ENCODE measurements at regions not wholly inside any gene's neighbourhood (a gene's known extent, or its start where the extent isn't known, plus 50 kb on each side); places are given as distances from the start of the nearest gene placed in this dataset.

GRCh38 chr17:73819440-73820395 is 175.5 kb upstream of the SDK2 start:
- FAIRE-seq, result no peak

- no peak for FAIRE-seq
These were observed 176.6 kb upstream of the SDK2 start for GRCh38 chr17:73820686-73821448.

- FAIRE-seq, result no peak
These were observed 177.4 kb upstream of the SDK2 start for GRCh38 chr17:73821665-73822064.

- no peak for FAIRE-seq
These were observed 178.1 kb upstream of the SDK2 start for GRCh38 chr17:73822371-73822770.

- FAIRE-seq, result no peak
These were observed 179.4 kb upstream of the SDK2 start for GRCh38 chr17:73823684-73824083.

- no peak for FAIRE-seq
These were observed 180.1 kb upstream of the SDK2 start for GRCh38 chr17:73824321-73824720.

GRCh38 chr17:73826181-73826871 is 182.1 kb upstream of the SDK2 start:
- FAIRE-seq, result no peak

GRCh38 chr17:73826872-73827228 is 182.6 kb upstream of the SDK2 start:
- FAIRE-seq, result no peak

- FAIRE-seq, result no peak
These were observed 183.5 kb upstream of the SDK2 start for GRCh38 chr17:73827627-73828291.

- no peak for FAIRE-seq
These were observed 185.5 kb upstream of the SDK2 start for GRCh38 chr17:73829676-73830280.

GRCh38 chr17:73831699-73832098 is 187.5 kb upstream of the SDK2 start:
- no peak for FAIRE-seq

GRCh38 chr17:73833775-73834488 is 189.7 kb upstream of the SDK2 start:
- no peak for FAIRE-seq

- no peak for FAIRE-seq
These were observed 190.6 kb upstream of the SDK2 start for GRCh38 chr17:73834684-73835343.

GRCh38 chr17:73835605-73836004 is 191.4 kb upstream of the SDK2 start:
- FAIRE-seq, result no peak

- FAIRE-seq, result no peak
These were observed 194.6 kb upstream of the SDK2 start for GRCh38 chr17:73838815-73839214.

GRCh38 chr17:73840829-73841228 is 196.6 kb upstream of the SDK2 start:
- FAIRE-seq, result no peak

- no peak for FAIRE-seq
These were observed 197.3 kb upstream of the SDK2 start for GRCh38 chr17:73841431-73842060.

- FAIRE-seq, result no peak
These were observed 203.7 kb upstream of the SDK2 start for GRCh38 chr17:73847952-73848351.

- no peak for FAIRE-seq
These were observed 206.2 kb upstream of the SDK2 start for GRCh38 chr17:73850426-73850825.

GRCh38 chr17:73851091-73851490 is 206.8 kb upstream of the SDK2 start:
- FAIRE-seq, result no peak

GRCh38 chr17:73851921-73852320 is 207.7 kb upstream of the SDK2 start:
- no peak for FAIRE-seq

Data from islet of Langerhans (tissue), 1 donor.